ENCODE measurements at regions not wholly inside any gene's neighbourhood (a gene's known extent, or its start where the extent isn't known, plus 50 kb on each side); places are given as distances from the start of the nearest gene placed in this dataset.
"Not testable (repeated sequence)": the region's sequence is repeated elsewhere in the genome, so short reads cannot be mapped to it uniquely, and the experiment has no call there.

GRCh38 chr2:111331099-111331724, 210.5 kb downstream of the BCL2L11 start:
- H2AFZ ChIP-seq (ENCODE audit: low read length); H3K23ac ChIP-seq (ENCODE audit: insufficient read length); H3K56ac ChIP-seq (replicated peaks; ENCODE audit: insufficient read length, low read depth, low read length); H2BK15ac ChIP-seq (ENCODE audit: low read length); H3K18ac ChIP-seq (ENCODE audit: extremely low read depth, low read length); H3K79me2 ChIP-seq (ENCODE audit: control insufficient read depth in 1 of 2, insufficient read depth in 2 of 2, low read length in 2 of 2); H4K8ac ChIP-seq (ENCODE audit: extremely low read depth, insufficient read depth, low read length); H3K23me2 ChIP-seq (ENCODE audit: low read depth, low read length); H3K9me3 ChIP-seq (ENCODE audit: insufficient read depth in 2 of 2, low read depth in 1 of 2, low read length in 1 of 2); FAIRE-seq; DNase-seq (ENCODE audit: low read depth in 1 of 2, low spot score in 2 of 2); H3K4me1 ChIP-seq (replicated peaks in 1 of 4; ENCODE audit: control insufficient read depth in 3 of 4, insufficient read depth in 4 of 4, low read length in 3 of 4); H3K9ac ChIP-seq (replicated peaks in 1 of 4; ENCODE audit: extremely low read depth in 1 of 4, low read depth in 3 of 4, low read length in 3 of 4); H2BK120ac ChIP-seq (replicated peaks; ENCODE audit: low read depth, low read length); H3K27me3 ChIP-seq (replicated peaks in 1 of 4; ENCODE audit: control insufficient read depth in 3 of 4, extremely low read depth in 1 of 4, insufficient read depth in 3 of 4, low read length in 3 of 4); H3K36me3 ChIP-seq (ENCODE audit: control insufficient read depth in 2 of 4, insufficient read depth in 4 of 4, low read length in 3 of 4); H4K91ac ChIP-seq (replicated peaks; ENCODE audit: insufficient read length, low read length); H4K20me1 ChIP-seq (replicated peaks in 1 of 2; ENCODE audit: control insufficient read depth in 1 of 2, insufficient read depth in 2 of 2, low read length in 2 of 2); H4K5ac ChIP-seq (ENCODE audit: insufficient read length, low read depth, low read length); H3K4me2 ChIP-seq (ENCODE audit: insufficient read depth in 1 of 2, low read depth in 2 of 2, low read length in 2 of 2); H2BK12ac ChIP-seq (ENCODE audit: low read depth, low read length); H3K4me3 ChIP-seq (ENCODE audit: extremely low read depth in 1 of 4, insufficient read depth in 2 of 4, low read depth in 3 of 4, low read length in 4 of 4); H3K27ac ChIP-seq (ENCODE audit: low read depth, low read length); H3K14ac ChIP-seq (ENCODE audit: insufficient read length); H2AK5ac ChIP-seq (ENCODE audit: low read depth, low read length); CTCF ChIA-PET (ENCODE audit: partially characterized antibody); H2BK5ac ChIP-seq (ENCODE audit: low read depth, low read length); H3K4ac ChIP-seq (replicated peaks; ENCODE audit: insufficient read length, low read depth, low read length); H3K79me1 ChIP-seq (ENCODE audit: low read depth, low read length); POLR2A ChIA-PET (ENCODE audit: partially characterized antibody); H2BK20ac ChIP-seq (ENCODE audit: low read length): not testable (repeated sequence)
- 77% methylated on average over 1 of the region's 2 CpGs; no CpG with 5 or more reads in 1 of the 2 experiments for WGBS, 2 experiments (ENCODE audit: extremely low coverage in 1 of 2, insufficient coverage in 1 of 2, insufficient read length in 1 of 2, insufficient replicate concordance in 2 of 2, low coverage in 1 of 2, low lambda C conversion rate in 2 of 2, missing lambda C conversion rate in 1 of 2)

- H2BK15ac ChIP-seq (ENCODE audit: low read length); H2AK5ac ChIP-seq (ENCODE audit: low read depth, low read length); H3K79me1 ChIP-seq (ENCODE audit: low read depth, low read length); H4K20me1 ChIP-seq (replicated peaks in 1 of 2; ENCODE audit: control insufficient read depth in 1 of 2, insufficient read depth in 2 of 2, low read length in 2 of 2); H2BK5ac ChIP-seq (ENCODE audit: low read depth, low read length); H3K79me2 ChIP-seq (ENCODE audit: control insufficient read depth in 1 of 2, insufficient read depth in 2 of 2, low read length in 2 of 2); H3K4me1 ChIP-seq (replicated peaks in 1 of 4; ENCODE audit: control insufficient read depth in 3 of 4, insufficient read depth in 4 of 4, low read length in 3 of 4); H3K23me2 ChIP-seq (ENCODE audit: low read depth, low read length); H4K8ac ChIP-seq (ENCODE audit: extremely low read depth, insufficient read depth, low read length); H3K23ac ChIP-seq (ENCODE audit: insufficient read length); H3K9ac ChIP-seq (replicated peaks in 1 of 4; ENCODE audit: extremely low read depth in 1 of 4, low read depth in 3 of 4, low read length in 3 of 4); DNase-seq (ENCODE audit: low read depth in 1 of 2, low spot score in 2 of 2); H3K14ac ChIP-seq (ENCODE audit: insufficient read length); H4K5ac ChIP-seq (ENCODE audit: insufficient read length, low read depth, low read length); H2BK20ac ChIP-seq (ENCODE audit: low read length); H3K9me3 ChIP-seq (ENCODE audit: insufficient read depth in 2 of 2, low read depth in 1 of 2, low read length in 1 of 2); H3K4me3 ChIP-seq (ENCODE audit: extremely low read depth in 1 of 4, insufficient read depth in 2 of 4, low read depth in 3 of 4, low read length in 4 of 4); H3K56ac ChIP-seq (replicated peaks; ENCODE audit: insufficient read length, low read depth, low read length); FAIRE-seq; H3K4ac ChIP-seq (replicated peaks; ENCODE audit: insufficient read length, low read depth, low read length); H3K27me3 ChIP-seq (replicated peaks in 1 of 4; ENCODE audit: control insufficient read depth in 3 of 4, extremely low read depth in 1 of 4, insufficient read depth in 3 of 4, low read length in 3 of 4); POLR2A ChIA-PET (ENCODE audit: partially characterized antibody); H3K27ac ChIP-seq (ENCODE audit: low read depth, low read length); H3K36me3 ChIP-seq (ENCODE audit: control insufficient read depth in 2 of 4, insufficient read depth in 4 of 4, low read length in 3 of 4); H2BK12ac ChIP-seq (ENCODE audit: low read depth, low read length); CTCF ChIA-PET (ENCODE audit: partially characterized antibody); H3K18ac ChIP-seq (ENCODE audit: extremely low read depth, low read length); H2BK120ac ChIP-seq (replicated peaks; ENCODE audit: low read depth, low read length); H3K4me2 ChIP-seq (ENCODE audit: insufficient read depth in 1 of 2, low read depth in 2 of 2, low read length in 2 of 2); H2AFZ ChIP-seq (ENCODE audit: low read length); H4K91ac ChIP-seq (replicated peaks; ENCODE audit: insufficient read length, low read length): not testable (repeated sequence)
Observed at GRCh38 chr2:111335220-111335907, 214.7 kb downstream of the BCL2L11 start.

Data from H1 (cell line).